Central memory CD8-positive, alpha-beta T cell (primary cell): ENCODE measurements at regions not wholly inside any gene's neighbourhood (a gene's known extent, or its start where the extent isn't known, plus 50 kb on each side); places are given as distances from the start of the nearest gene placed in this dataset.

Experiments used
- ATAC-seq: fragments of 150-1000 bp; cut with Tn5 transposase; replicated peaks from 2 replicates; pipeline ENCODE4 v1.10.0; 2022; ENCODE audit warnings: mild to moderate bottlenecking, moderate FRiP score, moderate number of reproducible peaks; ENCODE audit not compliant: poor library complexity, severe bottlenecking; ENCODE audit errors: extremely low read depth
- DNase-seq, 2 donors: peaks; one replicate each; pipeline ENCODE4 v3.0.0; 2021; ENCODE audit warnings: low spot score in 2 of 2
- H3K27ac Mint-ChIP-seq: one replicate; pipeline ENCODE4 v1.8.0; 2022; ENCODE audit warnings: low read depth, mild to moderate bottlenecking, moderate library complexity, mixed read lengths
- H3K27me3 Mint-ChIP-seq: one replicate; pipeline ENCODE4 v1.8.0; 2022; ENCODE audit warnings: mixed read lengths
- H3K36me3 Mint-ChIP-seq: one replicate; pipeline ENCODE4 v1.8.0; 2022; ENCODE audit warnings: mild to moderate bottlenecking, moderate library complexity, mixed read lengths; ENCODE audit not compliant: insufficient read depth
- H3K4me1 Mint-ChIP-seq: one replicate; pipeline ENCODE4 v1.8.0; 2022; ENCODE audit warnings: mixed read lengths
- H3K4me3 Mint-ChIP-seq: one replicate; pipeline ENCODE4 v1.8.0; 2022; ENCODE audit warnings: mild to moderate bottlenecking, moderate library complexity, mixed read lengths
- H3K9me3 Mint-ChIP-seq: one replicate; pipeline ENCODE4 v1.8.0; 2022; ENCODE audit warnings: mixed read lengths

GRCh38 chr12:83664650-83665049 lies 977.9 kb downstream of the TMTC2 start:
- Mint-ChIP-seq H3K4me3 (no peak overlapping the region), H3K9me3 (peaks cover 8% of the 10 kb centered on the region), H3K27ac (no peak overlapping the region), H3K27me3 (no peaks in the 10 kb centered on the region), H3K36me3 (no peaks in the 10 kb centered on the region), H3K4me1 (no peaks in the 10 kb centered on the region)
- DNase-seq = no peak
- ATAC-seq = no peak

GRCh38 chr12:83660727-83661358 lies 974.1 kb downstream of the TMTC2 start:
- Mint-ChIP-seq H3K36me3 (no peaks in the 10 kb centered on the region), H3K4me1 (no peaks in the 10 kb centered on the region)

GRCh38 chr12:83659321-83659720 lies 972.6 kb downstream of the TMTC2 start:
- no peaks in the 10 kb centered on the region for H3K4me1 Mint-ChIP-seq
- no peaks in the 10 kb centered on the region for H3K27me3 Mint-ChIP-seq
- no peak overlapping the region for H3K4me3 Mint-ChIP-seq
- DNase-seq (no peak), ATAC-seq (no peak)
- H3K36me3 Mint-ChIP-seq = no peaks in the 10 kb centered on the region
- H3K27ac Mint-ChIP-seq = no peak overlapping the region
- H3K9me3 Mint-ChIP-seq = peaks cover 8% of the 10 kb centered on the region

More at GRCh38 chr12:83660727-83661358, 974.1 kb downstream of the TMTC2 start:
- Mint-ChIP-seq H3K27me3 (no peaks in the 10 kb centered on the region), H3K9me3 (peaks cover 8% of the 10 kb centered on the region), H3K4me3 (no peak overlapping the region), H3K27ac (no peak overlapping the region)
- DNase-seq = no peak
- no peak for ATAC-seq

GRCh38 chr12:83656004-83656403 lies 969.3 kb downstream of the TMTC2 start:
- DNase-seq = no peak
- no peaks in the 10 kb centered on the region for H3K4me1 Mint-ChIP-seq
- H3K27me3 Mint-ChIP-seq = no peaks in the 10 kb centered on the region
- no peaks in the 10 kb centered on the region for H3K36me3 Mint-ChIP-seq
- ATAC-seq = no peak
- H3K9me3 Mint-ChIP-seq = no peaks in the 10 kb centered on the region
- H3K4me3 Mint-ChIP-seq = no peak overlapping the region
- H3K27ac Mint-ChIP-seq = no peak overlapping the region

GRCh38 chr12:83642205-83642604 lies 955.5 kb downstream of the TMTC2 start:
- Mint-ChIP-seq H3K27ac (no peak overlapping the region), H3K9me3 (peaks cover 4% of the 10 kb centered on the region), H3K27me3 (no peaks in the 10 kb centered on the region), H3K36me3 (no peaks in the 10 kb centered on the region), H3K4me3 (no peak overlapping the region), H3K4me1 (no peaks in the 10 kb centered on the region)
- DNase-seq = no peak
- ATAC-seq = no peak

GRCh38 chr12:83641789-83642188 lies 955.1 kb downstream of the TMTC2 start:
- peaks cover 5% of the 10 kb centered on the region for H3K9me3 Mint-ChIP-seq
- no peaks in the 10 kb centered on the region for H3K36me3 Mint-ChIP-seq
- H3K4me3 Mint-ChIP-seq = no peak overlapping the region
- no peak overlapping the region for H3K27ac Mint-ChIP-seq
- no peak for ATAC-seq
- DNase-seq = no peak
- H3K27me3 Mint-ChIP-seq = no peaks in the 10 kb centered on the region
- no peaks in the 10 kb centered on the region for H3K4me1 Mint-ChIP-seq

- Mint-ChIP-seq H3K4me1 (no peaks in the 10 kb centered on the region), H3K27me3 (no peaks in the 10 kb centered on the region), H3K36me3 (no peaks in the 10 kb centered on the region), H3K9me3 (peaks cover 11% of the 10 kb centered on the region), H3K4me3 (no peak overlapping the region), H3K27ac (no peak overlapping the region)
- no peak for DNase-seq
- ATAC-seq = no peak
These were observed 948.1 kb downstream of the TMTC2 start for GRCh38 chr12:83634726-83635267.

- Mint-ChIP-seq H3K9me3 (peaks cover 17% of the 10 kb centered on the region), H3K36me3 (no peaks in the 10 kb centered on the region), H3K27me3 (no peaks in the 10 kb centered on the region), H3K27ac (no peak overlapping the region), H3K4me3 (no peak overlapping the region), H3K4me1 (no peaks in the 10 kb centered on the region)
- ATAC-seq = no peak
- DNase-seq = no peak
These were observed 943.8 kb downstream of the TMTC2 start for GRCh38 chr12:83630526-83630925.

- DNase-seq = no peak
- H3K4me3 Mint-ChIP-seq = no peak overlapping the region
- no peak overlapping the region for H3K27ac Mint-ChIP-seq
- peaks cover 17% of the 10 kb centered on the region for H3K9me3 Mint-ChIP-seq
- ATAC-seq = no peak
- no peaks in the 10 kb centered on the region for H3K27me3 Mint-ChIP-seq
- no peaks in the 10 kb centered on the region for H3K4me1 Mint-ChIP-seq
- no peaks in the 10 kb centered on the region for H3K36me3 Mint-ChIP-seq
These were observed 943.2 kb downstream of the TMTC2 start for GRCh38 chr12:83629931-83630330.

GRCh38 chr12:83622205-83622604 lies 935.5 kb downstream of the TMTC2 start:
- DNase-seq = no peak
- Mint-ChIP-seq H3K4me1 (no peaks in the 10 kb centered on the region), H3K27ac (no peak overlapping the region), H3K4me3 (no peak overlapping the region), H3K27me3 (no peaks in the 10 kb centered on the region), H3K9me3 (peaks cover 10% of the 10 kb centered on the region), H3K36me3 (no peaks in the 10 kb centered on the region)
- ATAC-seq = no peak

- Mint-ChIP-seq H3K9me3 (peaks cover 10% of the 10 kb centered on the region), H3K27me3 (no peaks in the 10 kb centered on the region), H3K27ac (no peak overlapping the region), H3K4me3 (no peak overlapping the region), H3K4me1 (no peaks in the 10 kb centered on the region), H3K36me3 (no peaks in the 10 kb centered on the region)
- ATAC-seq (no peak), DNase-seq (no peak)
These were observed 933.3 kb downstream of the TMTC2 start for GRCh38 chr12:83619973-83620372.

GRCh38 chr12:83615152-83615551 lies 928.4 kb downstream of the TMTC2 start:
- ATAC-seq (no peak), DNase-seq (no peak)
- peaks cover 16% of the 10 kb centered on the region for H3K9me3 Mint-ChIP-seq
- no peaks in the 10 kb centered on the region for H3K4me1 Mint-ChIP-seq
- no peaks in the 10 kb centered on the region for H3K27me3 Mint-ChIP-seq
- H3K36me3 Mint-ChIP-seq = no peaks in the 10 kb centered on the region
- no peak overlapping the region for H3K27ac Mint-ChIP-seq
- no peak overlapping the region for H3K4me3 Mint-ChIP-seq

GRCh38 chr12:83613586-83614110 lies 926.9 kb downstream of the TMTC2 start:
- no peak for ATAC-seq
- DNase-seq = no peak
- no peaks in the 10 kb centered on the region for H3K27me3 Mint-ChIP-seq
- H3K27ac Mint-ChIP-seq = no peak overlapping the region
- no peak overlapping the region for H3K4me3 Mint-ChIP-seq
- H3K4me1 Mint-ChIP-seq = no peaks in the 10 kb centered on the region
- peaks cover 17% of the 10 kb centered on the region for H3K9me3 Mint-ChIP-seq
- no peaks in the 10 kb centered on the region for H3K36me3 Mint-ChIP-seq
